GM06990 (cell line): ENCODE measurements at regions not wholly inside any gene's neighbourhood (a gene's known extent, or its start where the extent isn't known, plus 50 kb on each side); places are given as distances from the start of the nearest gene placed in this dataset.

ENCODE experiments used
- DNase-seq: peaks from one replicate; pipeline ENCODE4 v3.0.0-alpha.2; 2011; ENCODE audit not compliant: insufficient read length; ENCODE audit errors: extremely low read depth
- H3K27me3 ChIP-seq: replicated peaks from 2 replicates; pipeline ENCODE4 v1.6.0; 2011; ENCODE audit warnings: low read length; ENCODE audit not compliant: control insufficient read depth, insufficient read depth
- H3K36me3 ChIP-seq: 2 replicates; pipeline ENCODE4 v1.5.1; 2011; ENCODE audit warnings: low read length; ENCODE audit not compliant: control insufficient read depth, insufficient read depth
- H3K4me3 ChIP-seq: replicated peaks from 2 replicates; pipeline ENCODE4 v1.5.1; 2011; ENCODE audit warnings: low read depth, mild to moderate bottlenecking, control low read depth, low read length
- TF ChIP-seq, protein P1 (sequence below): IDR thresholded peaks from 2 replicates; pipeline ENCODE4 v1.5.1; 2011; ENCODE audit warnings: low read length, control low read depth, mild to moderate bottlenecking, inconsistent platforms; ENCODE audit not compliant: insufficient read depth, poor library complexity, severe bottlenecking

DNA sequence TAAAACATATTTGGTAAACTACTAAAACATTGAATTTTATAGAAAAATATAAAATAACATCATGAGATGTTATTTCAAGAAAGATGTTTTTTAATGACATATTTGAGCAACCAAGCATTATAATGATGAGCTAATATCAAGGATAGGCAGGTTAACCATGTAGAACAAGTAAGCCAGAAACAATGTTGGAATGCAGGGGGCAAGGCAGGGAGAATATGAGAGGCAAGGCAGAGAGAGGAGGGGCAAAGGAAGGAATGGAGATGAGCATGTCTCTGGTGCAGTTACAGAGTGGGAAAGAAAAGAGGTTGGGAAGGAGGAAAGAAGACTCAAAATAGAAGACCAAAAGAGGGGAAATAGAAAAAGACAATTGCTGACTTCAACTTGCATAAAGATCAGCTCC, 390.4 kb downstream of the MCTP2 start:
- Histone ChIP-seq H3K4me3 (no peak overlapping the region), H3K36me3 (no peaks in the 10 kb centered on the region), H3K27me3 (no peaks in the 10 kb centered on the region)
- TF ChIP-seq, protein P1, sequence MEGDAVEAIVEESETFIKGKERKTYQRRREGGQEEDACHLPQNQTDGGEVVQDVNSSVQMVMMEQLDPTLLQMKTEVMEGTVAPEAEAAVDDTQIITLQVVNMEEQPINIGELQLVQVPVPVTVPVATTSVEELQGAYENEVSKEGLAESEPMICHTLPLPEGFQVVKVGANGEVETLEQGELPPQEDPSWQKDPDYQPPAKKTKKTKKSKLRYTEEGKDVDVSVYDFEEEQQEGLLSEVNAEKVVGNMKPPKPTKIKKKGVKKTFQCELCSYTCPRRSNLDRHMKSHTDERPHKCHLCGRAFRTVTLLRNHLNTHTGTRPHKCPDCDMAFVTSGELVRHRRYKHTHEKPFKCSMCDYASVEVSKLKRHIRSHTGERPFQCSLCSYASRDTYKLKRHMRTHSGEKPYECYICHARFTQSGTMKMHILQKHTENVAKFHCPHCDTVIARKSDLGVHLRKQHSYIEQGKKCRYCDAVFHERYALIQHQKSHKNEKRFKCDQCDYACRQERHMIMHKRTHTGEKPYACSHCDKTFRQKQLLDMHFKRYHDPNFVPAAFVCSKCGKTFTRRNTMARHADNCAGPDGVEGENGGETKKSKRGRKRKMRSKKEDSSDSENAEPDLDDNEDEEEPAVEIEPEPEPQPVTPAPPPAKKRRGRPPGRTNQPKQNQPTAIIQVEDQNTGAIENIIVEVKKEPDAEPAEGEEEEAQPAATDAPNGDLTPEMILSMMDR: no peak
- no peak for DNase-seq

- Histone ChIP-seq H3K27me3 (no peaks in the 10 kb centered on the region), H3K4me3 (no peak overlapping the region), H3K36me3 (no peaks in the 10 kb centered on the region)
- TF ChIP-seq, protein P1: no peak
- DNase-seq: no peak
These were observed 395.6 kb downstream of the MCTP2 start for GRCh38 chr15:94626949-94627348.

DNA sequence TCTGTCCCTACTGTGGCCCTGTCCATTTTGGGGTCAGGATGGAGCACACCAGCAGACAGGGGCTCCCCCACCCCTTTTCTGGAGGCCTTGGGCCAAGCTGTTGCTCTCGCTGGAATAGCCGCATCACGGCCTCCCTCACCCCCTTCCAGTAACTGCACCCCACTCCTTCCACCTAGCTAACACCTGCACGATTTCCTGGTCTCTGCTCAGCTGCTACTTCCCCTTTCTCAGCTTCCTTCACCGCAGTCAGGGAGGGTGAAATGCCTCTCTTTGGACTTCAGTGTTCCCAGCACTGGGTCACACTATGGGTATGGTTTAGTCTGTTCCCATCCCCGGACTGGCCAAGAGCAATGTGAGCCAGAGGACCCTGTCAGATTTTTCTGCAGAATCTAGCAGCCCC, 400.2 kb downstream of the MCTP2 start:
- Histone ChIP-seq H3K4me3 (no peak overlapping the region), H3K27me3 (no peaks in the 10 kb centered on the region), H3K36me3 (no peaks in the 10 kb centered on the region)
- DNase-seq: no peak
- TF ChIP-seq, protein P1: no peak

DNA sequence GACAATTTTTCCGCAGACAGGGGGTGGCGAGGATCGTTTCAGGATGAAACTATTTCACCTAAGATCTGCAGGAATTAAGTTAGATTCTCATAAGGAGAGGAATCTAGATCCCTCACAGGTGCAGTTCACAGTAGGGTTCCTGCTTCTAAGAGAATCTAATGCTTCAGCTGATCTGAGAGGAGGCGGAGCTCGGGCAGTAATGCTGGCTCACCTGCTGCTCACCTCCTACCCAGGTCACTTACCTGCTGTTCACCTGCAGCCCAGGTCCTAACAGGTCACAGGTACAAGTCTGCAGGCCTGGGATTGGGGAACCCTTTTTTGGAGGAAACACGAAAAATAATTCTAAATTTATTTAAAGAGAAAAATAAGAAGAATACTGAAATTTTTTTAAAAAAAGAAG, 406.8 kb downstream of the MCTP2 start:
- Histone ChIP-seq H3K27me3 (no peaks in the 10 kb centered on the region), H3K4me3 (no peak overlapping the region), H3K36me3 (no peaks in the 10 kb centered on the region)
- TF ChIP-seq, protein P1: no peak
- DNase-seq: no peak

GRCh38 chr15:94639701-94640100, 408.3 kb downstream of the MCTP2 start:
- no peak for DNase-seq
- Histone ChIP-seq H3K4me3 (no peak overlapping the region), H3K36me3 (no peaks in the 10 kb centered on the region), H3K27me3 (no peaks in the 10 kb centered on the region)
- TF ChIP-seq, protein P1: no peak

GRCh38 chr15:94644433-94644832, 413.1 kb downstream of the MCTP2 start:
- Histone ChIP-seq H3K36me3 (no peaks in the 10 kb centered on the region), H3K27me3 (no peaks in the 10 kb centered on the region), H3K4me3 (no peak overlapping the region)
- DNase-seq: no peak
- TF ChIP-seq, protein P1: no peak
